A549 (cell line): ENCODE measurements at regions not wholly inside any gene's neighbourhood (a gene's known extent, or its start where the extent isn't known, plus 50 kb on each side); places are given as distances from the start of the nearest gene placed in this dataset.

ENCODE experiments used
- BHLHE40 ChIP-seq: IDR thresholded peaks from 2 replicates; pipeline ENCODE4 v1.6.1; 2012; ENCODE audit warnings: low read depth, low read length, inconsistent platforms
- CBX2 ChIP-seq: fragments of 200-600 bp; sonication (generic); IDR thresholded peaks from 2 replicates; pipeline ENCODE4 v1.6.1; 2016; ENCODE audit warnings: low read depth, mild to moderate bottlenecking, borderline replicate concordance
- CTCF ChIP-seq: fragments of >200 bp; sonication (Bioruptor Twin); formaldehyde crosslinking; IDR thresholded peaks from 3 replicates; pipeline ENCODE4 v1.5.1; 2016
- EHMT2 ChIP-seq: fragments of 200-600 bp; sonication (generic); IDR thresholded peaks from 2 replicates; pipeline ENCODE4 v1.6.1; 2016; ENCODE audit warnings: antibody characterized with exemption, low read depth, mild to moderate bottlenecking, moderate library complexity
- ELK1 ChIP-seq: fragments of 150-350 bp; IDR thresholded peaks from 2 replicates; pipeline ENCODE4 v1.6.1; 2014; ENCODE audit warnings: low read depth, mild to moderate bottlenecking, low read length
- EP300 ChIP-seq, 2 experiments: fragments of >200 bp; sonication (Bioruptor Twin); formaldehyde crosslinking; IDR thresholded peaks; 2 replicates in 1 of 2; 3 replicates in 1 of 2; pipeline ENCODE4 v1.6.1; 2016 to 2017
- HDAC2 ChIP-seq: fragments of 200-600 bp; sonication (generic); IDR thresholded peaks from 2 replicates; pipeline ENCODE4 v1.6.1; 2016
- HOXA7 ChIP-seq: fragments of 250-450 bp; sonication (Bioruptor Pico); IDR thresholded peaks from 2 replicates; pipeline ENCODE4 v1.5.0; 2020; ENCODE audit warnings: mild to moderate bottlenecking, moderate library complexity
- KDM1A ChIP-seq: fragments of 200-600 bp; sonication (generic); IDR thresholded peaks from 2 replicates; pipeline ENCODE4 v1.6.1; 2016; ENCODE audit warnings: low read depth, mild to moderate bottlenecking
- MAX ChIP-seq: IDR thresholded peaks from 2 replicates; pipeline ENCODE4 v1.6.1; 2012
- POLR2A ChIP-seq: IDR thresholded peaks from 2 replicates; pipeline ENCODE4 v1.6.1; 2012; ENCODE audit warnings: mild to moderate bottlenecking, low read length
- REST ChIP-seq: fragments of 200-600 bp; sonication (generic); IDR thresholded peaks from 2 replicates; pipeline ENCODE4 v1.6.1; 2016; ENCODE audit warnings: antibody characterized with exemption, mild to moderate bottlenecking, moderate library complexity
- SMC3 ChIP-seq: fragments of >200 bp; sonication (Bioruptor Twin); formaldehyde crosslinking; IDR thresholded peaks from 3 replicates; pipeline ENCODE4 v1.6.1; 2018; ENCODE audit warnings: inconsistent platforms
- USF2 ChIP-seq: fragments of 450-650 bp; IDR thresholded peaks from 2 replicates; pipeline ENCODE4 v1.6.1; 2014; ENCODE audit warnings: antibody characterized with exemption

- TF ChIP-seq POLR2A = no peak
- no peak for TF ChIP-seq EP300 (IDR thresholded peaks at IDR 0.05)
- TF ChIP-seq CTCF = no peak
- no peak for TF ChIP-seq SMC3
- TF ChIP-seq HOXA7 (CRISPR knock-in tag) = no peak
- no peak for TF ChIP-seq EHMT2
- TF ChIP-seq REST = no peak
- TF ChIP-seq KDM1A = no peak
- no peak for TF ChIP-seq USF2
- no peak for TF ChIP-seq CBX2
- TF ChIP-seq ELK1 = no peak
- no peak for TF ChIP-seq BHLHE40
- no peak for TF ChIP-seq HDAC2
- TF ChIP-seq MAX = no peak
Measured at GRCh38 chr21:18826562-18826961, 423.0 kb upstream of the TMPRSS15 start.
